K562 (cell line): ENCODE measurements at regions not wholly inside any gene's neighbourhood (a gene's known extent, or its start where the extent isn't known, plus 50 kb on each side); places are given as distances from the start of the nearest gene placed in this dataset.

Experiments used
- ATAC-seq: fragments of 200-7000 bp; cut with Tn5 transposase; 3 replicates; pipeline ENCODE4 v1.9.1; 2020; ENCODE audit warnings: moderate library complexity
- BruUV-seq: library from RNA; stranded (reverse); fragments of 400-500 nt; replicated peaks from 2 replicates; lab custom pipeline; 2021; lab: Mats Ljungman, UMichigan
- CTCF ChIA-PET: fragments of 300-600 bp; formaldehyde crosslinking; extraction: SDS; loops from one replicate; lab custom pipeline; 2021; ENCODE audit warnings: low intra/inter-chr PET ratio; lab: Yijun Ruan, JAX
- POLR2A ChIA-PET: fragments of 300-600, 350-650 bp; sonication (Branson Sonifier 250); formaldehyde crosslinking; extraction: SDS; loops from one replicate; lab custom pipeline; 2021; ENCODE audit warnings: antibody characterized with exemption, inconsistent platforms; lab: Yijun Ruan, JAX
- DNase-seq, 4 experiments: peaks; one replicate each; pipeline versions ENCODE4 v3.0.0 to v3.0.0-alpha.2; 2011 to 2018; ENCODE audit warnings: low spot score in 3 of 4, mixed read lengths in 3 of 4; ENCODE audit errors: extremely low read depth in 1 of 4
- FAIRE-seq: peaks from 2 replicates; lab custom pipeline; 2011; peaks lifted over from hg19 to GRCh38; lab: Jason Lieb, UNC
- H2AFZ ChIP-seq: 2 replicates; pipeline ENCODE4 v1.6.0; 2011; ENCODE audit warnings: low read depth, low read length, control low read depth, inconsistent platforms
- H3K27ac ChIP-seq: fragments of 200-600 bp; 3 replicates; pipeline ENCODE4 v1.8.0; 2011; ENCODE audit warnings: low read depth, mild to moderate bottlenecking, control low read depth, inconsistent platforms, low read length, moderate library complexity, mixed read lengths; ENCODE audit errors: extremely low read depth
- H3K27me3 ChIP-seq, 2 experiments: fragments of 300-600 bp in 1 of 2; 2 replicates in 1 of 2; 3 replicates in 1 of 2; pipeline versions ENCODE4 v1.6.0 to v1.8.0; 2011; ENCODE audit warnings: inconsistent platforms in 2 of 2, low read length in 2 of 2, mild to moderate bottlenecking in 1 of 2, mixed read lengths in 1 of 2, moderate library complexity in 1 of 2; ENCODE audit not compliant: control insufficient read depth in 2 of 2, insufficient read depth in 2 of 2
- H3K36me3 ChIP-seq: fragments of 300-600 bp; 3 replicates; pipeline ENCODE4 v1.8.0; 2011; ENCODE audit warnings: mild to moderate bottlenecking, low read length, inconsistent platforms; ENCODE audit not compliant: control insufficient read depth, insufficient read depth
- H3K4me1 ChIP-seq, 2 experiments: fragments of 200-600 bp in 1 of 2; replicated peaks in 1 of 2; 2 replicates in 1 of 2; 3 replicates in 1 of 2; pipeline versions ENCODE4 v1.5.1 to v1.8.0; 2011; ENCODE audit warnings: inconsistent platforms in 2 of 2, low read length in 2 of 2, mild to moderate bottlenecking in 1 of 2, mixed read lengths in 1 of 2, moderate library complexity in 1 of 2; ENCODE audit not compliant: control insufficient read depth in 2 of 2, insufficient read depth in 2 of 2
- H3K4me2 ChIP-seq: 2 replicates; pipeline ENCODE4 v1.6.1; 2011; ENCODE audit warnings: low read length, control low read depth, inconsistent platforms, mixed read lengths; ENCODE audit not compliant: insufficient read depth
- H3K4me3 ChIP-seq: fragments of 200-600 bp; sonication (generic), shearing (Covaris generic); 2 replicates; pipeline ENCODE4 v1.5.1; 2016; ENCODE audit warnings: control low read depth, inconsistent platforms
- H3K79me2 ChIP-seq: fragments of 200-600 bp; 3 replicates; pipeline ENCODE4 v1.8.0; 2011; ENCODE audit warnings: low read length, inconsistent platforms; ENCODE audit not compliant: control insufficient read depth, insufficient read depth
- H3K9ac ChIP-seq, 2 experiments: 2 replicates each; pipeline versions ENCODE4 v1.6.0 to v1.6.1; 2011; ENCODE audit warnings: low read depth in 2 of 2, low read length in 2 of 2, control low read depth in 1 of 2, inconsistent platforms in 1 of 2, mild to moderate bottlenecking in 1 of 2, mixed read lengths in 1 of 2; ENCODE audit not compliant: insufficient read depth in 1 of 2
- H3K9me1 ChIP-seq: one replicate; pipeline ENCODE4 v1.6.0; 2011; ENCODE audit warnings: inconsistent platforms, mild to moderate bottlenecking, low read length, moderate library complexity; ENCODE audit not compliant: control insufficient read depth, insufficient read depth
- H3K9me3 ChIP-seq: replicated peaks from 2 replicates; pipeline ENCODE4 v1.5.1; 2011; ENCODE audit warnings: low read depth, low read length, inconsistent platforms; ENCODE audit not compliant: control insufficient read depth, insufficient read depth
- H4K20me1 ChIP-seq: replicated peaks from 2 replicates; pipeline ENCODE4 v1.6.1; 2011; ENCODE audit warnings: low read length, inconsistent platforms, mixed read lengths; ENCODE audit not compliant: control insufficient read depth, insufficient read depth
- ASH1L ChIP-seq: fragments of 450-650 bp; IDR thresholded peaks from 2 replicates; pipeline ENCODE4 v1.6.1; 2018; ENCODE audit warnings: borderline replicate concordance, mild to moderate bottlenecking, low read depth; ENCODE audit not compliant: partially characterized antibody
- NFE2L1 ChIP-seq: fragments of 450-650 bp; IDR thresholded peaks from 2 replicates; pipeline ENCODE4 v1.6.1; 2016; ENCODE audit warnings: missing genetic modification characterization, low read depth, mild to moderate bottlenecking, missing compliant biosample characterization, moderate library complexity, borderline replicate concordance
- PRDM10 ChIP-seq: fragments of 450-650 bp; IDR thresholded peaks from 2 replicates; pipeline ENCODE4 v1.6.1; 2018; ENCODE audit not compliant: partially characterized antibody
- RNF2 ChIP-seq: sonication (generic); IDR thresholded peaks from 2 replicates; pipeline ENCODE4 v1.6.1; 2016
- SIN3A ChIP-seq, 2 experiments: fragments of 150-350 bp in 1 of 2; IDR thresholded peaks; 2 replicates each; pipeline ENCODE4 v1.6.1; 2011 to 2016; ENCODE audit warnings: borderline replicate concordance in 2 of 2, low read depth in 2 of 2, low read length in 2 of 2, mild to moderate bottlenecking in 2 of 2, moderate library complexity in 2 of 2; ENCODE audit not compliant: control insufficient read depth in 1 of 2
- SRSF3 ChIP-seq: fragments of 200-400 bp; formaldehyde crosslinking; IDR thresholded peaks from 2 replicates; pipeline ENCODE4 v1.6.1; 2016; ENCODE audit warnings: mild to moderate bottlenecking, low read length, moderate library complexity; ENCODE audit not compliant: insufficient read depth
- ZNF347 ChIP-seq: fragments of 450-650 bp; formaldehyde crosslinking; IDR thresholded peaks from 2 replicates; pipeline ENCODE4 v1.4.0; 2020; ENCODE audit warnings: low read depth, mild to moderate bottlenecking, moderate library complexity
- ZNF407 ChIP-seq: fragments of 450-650 bp; IDR thresholded peaks from 2 replicates; pipeline ENCODE4 v1.6.1; 2016; ENCODE audit warnings: low read depth
- ZNF561 ChIP-seq: fragments of 450-650 bp; formaldehyde crosslinking; conservative IDR thresholded peaks from 2 replicates; pipeline ENCODE4 v1.4.0; 2020; ENCODE audit warnings: mild to moderate bottlenecking, moderate library complexity
- in situ Hi-C: fragments of 300-500 bp; cut with MboI; formaldehyde crosslinking; loops from 4 replicates; pipeline ENCODE4 v1.15.0; 2018; ENCODE audit warnings: inconsistent platforms, mixed read lengths
- intact Hi-C: fragments of 100-400 bp; cut with micrococcal nuclease; formaldehyde crosslinking; loops from 2 replicates; pipeline ENCODE4 v1.14.2; 2022

GRCh38 chr5:68002836-68003235, 212.7 kb upstream of the PIK3R1 start (continued):
- TF ChIP-seq ZNF407 (no peak), ASH1L (no peak)

- Histone ChIP-seq H3K27me3 (0 out of 5 replicates have a peak, but pooled peaks cover 4 to 9% of the 10 kb centered on the region in 2 experiments), H3K4me2 (no peak overlapping the region), H3K9me1 (no peaks in the 10 kb centered on the region), H2AFZ (no peak overlapping the region), H3K9ac (no peak overlapping the region), H3K9me3 (no peaks in the 10 kb centered on the region; the same call in 1 of the 2 replicates), H3K79me2 (no peaks in the 10 kb centered on the region), H3K4me1 (no peaks in the 10 kb centered on the region), H3K27ac (no peak overlapping the region), H4K20me1 (no peaks in the 10 kb centered on the region; the same call in 1 of the 2 replicates), H3K36me3 (no peaks in the 10 kb centered on the region), H3K4me3 (no peak overlapping the region)
- POLR2A ChIA-PET: no interaction called here
- BruUV-seq: no TSS peak
- intact Hi-C loops: no loop called here
- CTCF ChIA-PET: no interaction called here
- no peak for FAIRE-seq
- no peak for ATAC-seq
- in situ Hi-C loops: no loop called here
- no peak for DNase-seq
- TF ChIP-seq ZNF561 (CRISPR knock-in tag): no peak
- TF ChIP-seq SRSF3: no peak
- no peak for TF ChIP-seq NFE2L1 (tag)
- no peak for TF ChIP-seq ZNF347 (CRISPR knock-in tag)
- TF ChIP-seq RNF2: no peak
- no peak for TF ChIP-seq PRDM10
- TF ChIP-seq SIN3A (IDR thresholded peaks at IDR 0.05; ENCODE audit: borderline replicate concordance in 2 of 2, control insufficient read depth in 1 of 2, low read depth in 2 of 2, low read length in 2 of 2): no peak
These were observed 214.8 kb upstream of the PIK3R1 start for GRCh38 chr5:68000805-68001204.
